HG02973 (cell line): ENCODE measurements at regions not wholly inside any gene's neighbourhood (a gene's known extent, or its start where the extent isn't known, plus 50 kb on each side); places are given as distances from the start of the nearest gene placed in this dataset.

Experiments
- ATAC-seq: cut with Tn5 transposase; IDR thresholded peaks from one replicate; pipeline ENCODE4 v1.9.1; 2021; ENCODE audit warnings: moderate library complexity; ENCODE audit not compliant: unreplicated experiment

GRCh38 chr2:117065912-117066311 lies 748.6 kb upstream of the DDX18 start:
- no peak for ATAC-seq

GRCh38 chr2:117067900-117068299 lies 746.6 kb upstream of the DDX18 start:
- ATAC-seq = no peak

- ATAC-seq = no peak
These were observed 746.1 kb upstream of the DDX18 start for GRCh38 chr2:117068371-117068770.

- no peak for ATAC-seq
These were observed 742.9 kb upstream of the DDX18 start for GRCh38 chr2:117071556-117072102.

- no peak for ATAC-seq
These were observed 739.7 kb upstream of the DDX18 start for GRCh38 chr2:117074756-117075155.

- ATAC-seq = no peak
These were observed 729.2 kb upstream of the DDX18 start for GRCh38 chr2:117085256-117085655.

- no peak for ATAC-seq
These were observed 728.8 kb upstream of the DDX18 start for GRCh38 chr2:117085737-117086136.

- no peak for ATAC-seq
These were observed 728.1 kb upstream of the DDX18 start for GRCh38 chr2:117086174-117086942.

- no peak for ATAC-seq
These were observed 727.6 kb upstream of the DDX18 start for GRCh38 chr2:117086943-117087250.

GRCh38 chr2:117087535-117088291 lies 726.8 kb upstream of the DDX18 start:
- ATAC-seq = no peak

GRCh38 chr2:117091041-117091837 lies 723.3 kb upstream of the DDX18 start:
- ATAC-seq = no peak

GRCh38 chr2:117101613-117102012 lies 712.9 kb upstream of the DDX18 start:
- no peak for ATAC-seq

- no peak for ATAC-seq
These were observed 705.7 kb upstream of the DDX18 start for GRCh38 chr2:117108741-117109267.

- ATAC-seq = no peak
These were observed 695.5 kb upstream of the DDX18 start for GRCh38 chr2:117118994-117119393.

- no peak for ATAC-seq
These were observed 691.1 kb upstream of the DDX18 start for GRCh38 chr2:117123362-117123761.

- ATAC-seq = no peak
These were observed 687.8 kb upstream of the DDX18 start for GRCh38 chr2:117126656-117127055.

- ATAC-seq = no peak
These were observed 686.8 kb upstream of the DDX18 start for GRCh38 chr2:117127680-117128079.

- ATAC-seq = no peak
These were observed 686.0 kb upstream of the DDX18 start for GRCh38 chr2:117128461-117128860.

- no peak for ATAC-seq
These were observed 677.1 kb upstream of the DDX18 start for GRCh38 chr2:117137371-117137770.

GRCh38 chr2:117169036-117169765 lies 645.3 kb upstream of the DDX18 start:
- ATAC-seq = no peak

GRCh38 chr2:117170897-117171296 lies 643.6 kb upstream of the DDX18 start:
- no peak for ATAC-seq
